GM18505 (cell line): ENCODE measurements at regions not wholly inside any gene's neighbourhood (a gene's known extent, or its start where the extent isn't known, plus 50 kb on each side); places are given as distances from the start of the nearest gene placed in this dataset.

Experiments
- ATAC-seq: cut with Tn5 transposase; IDR thresholded peaks from one replicate; pipeline ENCODE4 v1.9.1; 2021; ENCODE audit not compliant: unreplicated experiment
- POLR2A ChIP-seq: IDR thresholded peaks from 4 replicates; pipeline ENCODE4 v1.6.1; 2011; ENCODE audit warnings: borderline replicate concordance; ENCODE audit not compliant: insufficient read depth, insufficient read length; ENCODE audit errors: extremely low read depth

DNA sequence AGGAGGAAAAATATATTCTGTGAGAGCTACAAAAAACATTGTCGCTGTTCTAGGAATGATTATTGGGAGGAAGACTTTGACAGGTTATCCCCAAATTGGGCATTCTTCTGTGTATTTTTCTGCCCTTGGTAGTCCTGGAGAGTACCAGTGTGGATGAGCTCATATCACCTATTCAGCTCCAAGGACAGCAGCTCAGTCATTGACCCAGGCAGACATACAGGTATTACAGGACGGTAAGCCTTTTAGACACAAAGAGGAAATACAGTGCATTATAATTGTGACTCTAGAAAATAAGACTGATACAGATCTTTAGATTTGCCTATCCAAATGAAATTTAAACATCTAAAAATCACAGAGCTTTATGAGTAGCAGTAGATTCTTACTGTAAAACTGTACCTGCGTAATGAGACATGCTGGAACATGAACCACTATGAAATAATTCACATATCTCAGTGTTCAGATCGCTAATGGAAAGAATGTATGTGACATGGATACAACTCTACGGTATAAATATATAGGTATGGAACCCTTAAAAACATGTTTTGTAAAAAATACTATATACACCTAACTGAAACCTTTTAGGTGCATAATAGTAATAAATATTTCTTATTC is 56.0 kb downstream of the PLK2 start:
- TF ChIP-seq POLR2A = no peak
- no peak for ATAC-seq

DNA sequence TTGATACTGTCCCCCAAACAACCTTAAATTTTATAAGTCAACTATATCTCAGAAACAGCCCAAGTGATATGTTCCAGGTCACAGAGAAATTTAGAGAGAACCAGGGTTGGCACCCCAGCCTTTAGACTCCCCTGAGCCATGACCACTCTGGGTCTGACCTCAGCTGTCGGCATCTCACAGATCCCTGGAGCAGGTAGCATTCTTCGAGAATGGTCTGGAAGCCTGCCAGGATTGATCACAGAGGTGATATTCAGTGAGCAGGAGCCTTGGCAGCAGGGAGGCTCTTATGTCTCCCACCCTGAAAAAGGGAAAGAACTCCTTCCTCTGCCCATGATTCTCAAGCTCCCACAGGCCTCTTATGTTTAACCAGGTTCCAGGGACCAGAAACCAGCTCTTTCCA is 58.2 kb downstream of the PLK2 start:
- ATAC-seq = no peak
- TF ChIP-seq POLR2A = no peak

DNA sequence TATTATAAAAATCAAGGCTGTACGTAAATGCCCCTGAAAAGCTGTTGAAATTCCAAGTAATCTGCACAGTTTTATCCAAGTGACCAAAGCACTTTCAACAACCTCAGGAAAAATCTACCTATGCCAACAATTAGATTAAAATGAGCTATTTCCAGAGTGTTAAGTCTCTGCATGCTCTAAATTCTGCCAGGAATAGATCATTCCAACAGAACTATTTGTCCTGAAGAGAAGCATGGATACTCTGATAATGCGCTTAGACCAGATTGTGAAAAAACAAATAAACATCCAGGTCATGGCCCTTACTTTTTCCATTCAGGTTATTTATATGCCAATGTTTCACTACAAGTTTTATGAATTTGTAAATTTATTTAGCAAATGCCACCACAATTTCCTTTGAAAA is 59.1 kb downstream of the PLK2 start:
- TF ChIP-seq POLR2A = no peak
- ATAC-seq = no peak

DNA sequence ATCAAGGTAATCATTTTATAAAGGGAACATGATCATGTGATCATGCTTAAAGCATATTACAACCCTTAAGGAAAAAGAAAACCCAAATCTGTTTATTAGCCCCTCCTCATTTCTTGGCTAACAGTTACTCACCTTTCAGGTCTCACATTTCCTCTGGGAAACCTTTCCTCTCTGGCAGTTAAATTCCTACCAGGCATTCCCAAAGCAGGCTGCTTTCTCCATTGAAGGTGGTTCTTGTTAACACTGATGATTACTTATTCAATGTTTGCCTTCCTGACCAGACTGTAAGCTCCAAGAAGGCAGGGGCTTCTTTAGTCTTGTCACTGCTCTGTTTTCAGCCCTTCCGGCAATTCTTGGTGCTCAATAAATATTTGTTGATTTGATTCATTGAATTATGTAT is 59.9 kb downstream of the PLK2 start:
- no peak for TF ChIP-seq POLR2A
- ATAC-seq = no peak

DNA sequence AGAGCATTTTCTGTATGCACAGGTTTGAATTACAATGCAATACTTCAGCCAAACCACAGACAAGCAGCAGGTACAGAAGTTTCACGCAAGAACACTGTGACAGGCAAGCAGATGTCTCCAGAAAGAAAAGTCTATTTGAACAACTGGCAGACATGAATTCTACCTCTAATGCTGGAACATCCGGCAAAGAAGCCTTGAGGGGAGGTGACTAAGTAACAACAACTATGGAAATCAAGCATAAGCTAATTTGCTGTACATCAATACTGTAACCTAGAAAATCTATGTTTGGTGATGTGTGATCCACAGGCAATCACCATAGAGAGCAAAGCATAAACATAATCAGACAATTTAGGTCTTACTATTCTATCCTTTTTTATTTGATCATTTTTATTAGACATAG is 65.5 kb downstream of the PLK2 start:
- ATAC-seq = no peak

DNA sequence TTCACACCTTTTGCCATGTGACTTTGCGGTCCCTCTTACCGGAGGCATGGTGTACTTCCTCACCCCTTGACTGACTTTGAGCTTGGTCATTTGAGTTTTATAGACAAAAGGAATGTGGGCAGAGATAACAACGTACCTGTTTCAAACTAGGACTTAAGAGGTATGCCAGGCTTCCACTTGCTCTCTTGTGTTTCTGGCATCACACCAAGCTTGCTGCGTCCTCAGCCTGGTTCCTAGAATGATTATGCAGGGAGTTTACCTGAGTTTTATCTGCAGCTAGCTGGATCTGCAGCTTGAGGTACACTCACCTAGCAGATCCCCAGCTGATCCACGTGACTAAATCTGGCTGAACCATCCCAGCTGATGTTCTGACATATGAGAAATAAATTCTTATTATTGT is 66.2 kb downstream of the PLK2 start:
- ATAC-seq = no peak
- no peak for TF ChIP-seq POLR2A

More for the DNA sequence above, 65.5 kb downstream of the PLK2 start:
- TF ChIP-seq POLR2A = no peak

DNA sequence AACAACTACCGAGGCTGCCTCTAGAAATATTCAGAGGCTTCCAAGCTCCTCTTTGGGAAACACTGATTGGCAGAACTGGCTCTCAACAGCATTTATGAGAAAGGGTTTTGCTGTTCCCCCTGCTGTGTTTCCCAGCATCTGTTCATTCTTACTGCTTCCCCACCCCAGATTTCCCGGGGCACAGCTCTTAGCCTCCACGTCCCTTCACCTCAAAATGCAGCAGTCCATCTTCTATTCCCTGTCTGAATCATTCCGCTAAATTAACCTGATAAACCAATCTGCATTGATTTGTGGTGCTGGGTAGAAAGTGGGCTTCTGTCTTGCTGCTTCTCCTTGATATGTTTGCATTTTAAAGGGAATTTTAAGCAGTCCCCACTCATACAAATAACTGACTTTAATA is 67.4 kb downstream of the PLK2 start:
- TF ChIP-seq POLR2A = no peak
- no peak for ATAC-seq

DNA sequence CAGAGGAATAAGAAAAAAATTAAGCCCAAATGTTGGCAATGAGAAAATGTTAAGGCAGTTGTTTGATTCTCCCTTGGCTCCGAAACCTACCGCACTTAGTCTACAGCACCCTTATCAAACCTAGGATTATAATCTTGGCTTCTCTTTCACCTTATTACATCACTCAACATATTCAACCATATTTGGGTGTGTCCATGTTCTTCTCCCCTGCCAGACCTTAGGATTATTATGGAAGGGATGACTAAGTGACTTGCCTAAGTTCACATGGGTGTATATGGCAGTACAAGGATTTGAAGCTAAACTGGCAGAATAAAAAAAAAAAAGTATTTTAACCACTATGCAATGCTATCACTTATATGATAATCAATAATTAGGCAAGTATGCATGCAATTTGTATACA is 76.4 kb downstream of the PLK2 start:
- TF ChIP-seq POLR2A = no peak
- ATAC-seq = no peak

DNA sequence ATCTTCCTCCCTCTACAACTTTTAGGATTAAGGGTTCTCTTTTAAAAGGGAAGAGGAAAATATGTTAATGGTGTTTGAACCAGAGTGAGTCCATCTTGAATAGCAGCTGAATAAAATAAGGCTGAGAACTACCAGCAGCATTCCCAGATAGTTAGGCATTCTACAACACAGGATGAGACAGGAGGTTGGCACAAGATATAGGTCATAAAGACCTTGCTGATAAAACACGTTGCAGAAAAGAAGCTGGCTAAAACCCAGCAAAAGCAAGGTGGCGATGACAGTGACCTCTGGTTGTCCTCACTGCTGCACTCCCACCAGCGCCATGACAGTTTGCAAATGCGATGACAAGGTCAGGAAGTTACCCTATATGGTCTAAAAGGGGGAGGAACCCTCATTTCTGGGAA is 77.8 kb downstream of the PLK2 start:
- no peak for TF ChIP-seq POLR2A
- ATAC-seq = no peak

DNA sequence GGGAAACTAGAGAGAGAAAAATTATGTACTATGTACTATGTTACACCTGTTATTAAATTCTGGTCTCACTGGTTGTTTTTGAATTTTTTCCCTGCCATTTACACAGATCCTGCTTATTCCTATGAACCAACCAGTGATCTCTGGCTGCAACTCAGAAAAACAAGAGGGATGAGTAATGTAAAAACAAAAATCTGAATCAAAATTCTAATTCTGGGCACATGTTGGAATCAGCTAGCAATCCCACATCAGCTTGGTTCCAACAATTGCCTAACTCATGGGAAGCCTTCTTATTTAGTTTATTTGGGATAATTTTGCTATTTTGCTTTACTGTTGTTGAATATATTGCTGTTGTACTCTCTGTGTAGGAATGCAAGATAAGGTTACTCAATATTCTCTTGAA is 78.3 kb downstream of the PLK2 start:
- no peak for ATAC-seq
- TF ChIP-seq POLR2A = no peak

DNA sequence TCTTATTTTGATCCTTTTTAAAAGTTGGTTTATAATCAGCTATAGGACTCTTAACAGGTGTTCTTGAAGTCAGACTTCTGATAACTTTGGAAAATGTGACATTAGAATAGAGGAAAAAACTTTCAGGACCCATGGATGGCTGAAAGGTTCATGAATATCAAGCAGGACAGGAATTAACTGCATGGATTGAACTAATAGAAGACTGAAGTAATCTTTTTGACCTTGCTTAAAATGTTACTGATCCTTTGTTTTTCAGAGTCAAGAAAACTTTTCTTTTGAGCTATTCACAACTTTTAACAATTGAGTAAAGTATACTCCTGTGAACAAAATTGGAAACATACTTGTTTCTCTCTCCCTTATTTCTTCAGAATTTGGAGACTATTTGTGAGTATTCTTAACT is 79.2 kb downstream of the PLK2 start:
- no peak for TF ChIP-seq POLR2A
- ATAC-seq = no peak

DNA sequence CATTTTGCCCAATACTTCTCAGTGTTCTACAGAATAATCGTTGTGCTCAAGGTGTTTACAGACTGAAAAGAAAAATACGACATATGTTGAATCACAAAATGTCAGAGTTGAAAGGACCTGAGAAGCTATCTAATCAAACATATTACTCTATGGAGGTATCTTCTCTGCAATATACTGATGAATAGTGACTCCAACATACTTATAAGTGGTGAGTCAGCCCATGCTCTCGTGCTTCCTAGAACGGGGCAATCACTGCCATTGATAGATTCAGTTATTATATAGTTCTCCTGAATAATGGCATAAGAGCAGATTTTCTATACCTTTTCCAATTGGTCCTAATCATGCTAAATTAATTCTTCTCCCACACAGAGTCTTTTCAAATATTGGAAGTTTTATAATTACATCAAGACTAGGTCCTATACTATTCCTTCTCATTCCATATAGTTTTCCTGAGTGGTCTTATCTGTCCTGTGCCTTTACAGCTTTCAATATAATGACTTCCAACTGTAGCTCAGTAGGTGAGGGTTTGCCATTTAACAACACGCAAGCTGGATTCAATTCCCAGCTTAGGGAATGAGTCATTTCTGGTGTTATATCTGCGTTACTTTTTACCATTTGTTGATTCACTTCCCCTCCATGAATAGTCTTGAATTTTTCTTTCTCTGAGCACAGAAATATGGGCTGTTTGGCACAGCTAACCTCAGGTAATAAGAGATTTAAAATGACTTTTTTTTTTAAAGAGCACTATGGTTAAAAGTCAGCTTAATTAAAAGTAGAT is 81.1 kb downstream of the PLK2 start:
- TF ChIP-seq POLR2A = no peak
- no peak for ATAC-seq

DNA sequence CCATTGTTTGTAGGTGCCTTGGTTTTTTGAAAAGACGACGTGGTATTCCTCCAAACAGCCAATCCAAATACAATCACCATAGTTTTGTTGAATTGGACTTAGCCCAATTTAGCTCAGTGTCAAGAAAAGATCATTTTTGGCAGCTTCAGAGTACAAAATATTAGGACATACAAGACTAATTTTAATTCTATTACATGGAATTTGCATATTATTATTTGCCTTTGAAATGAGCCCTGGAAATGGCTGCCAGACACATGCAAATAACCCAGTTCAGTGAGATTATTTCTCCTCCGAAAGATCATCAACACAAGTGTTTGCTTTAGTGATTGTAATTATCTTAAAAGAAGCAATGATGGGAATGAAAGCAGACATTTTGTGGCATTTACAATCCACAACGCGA is 89.3 kb downstream of the PLK2 start:
- ATAC-seq = no peak

DNA sequence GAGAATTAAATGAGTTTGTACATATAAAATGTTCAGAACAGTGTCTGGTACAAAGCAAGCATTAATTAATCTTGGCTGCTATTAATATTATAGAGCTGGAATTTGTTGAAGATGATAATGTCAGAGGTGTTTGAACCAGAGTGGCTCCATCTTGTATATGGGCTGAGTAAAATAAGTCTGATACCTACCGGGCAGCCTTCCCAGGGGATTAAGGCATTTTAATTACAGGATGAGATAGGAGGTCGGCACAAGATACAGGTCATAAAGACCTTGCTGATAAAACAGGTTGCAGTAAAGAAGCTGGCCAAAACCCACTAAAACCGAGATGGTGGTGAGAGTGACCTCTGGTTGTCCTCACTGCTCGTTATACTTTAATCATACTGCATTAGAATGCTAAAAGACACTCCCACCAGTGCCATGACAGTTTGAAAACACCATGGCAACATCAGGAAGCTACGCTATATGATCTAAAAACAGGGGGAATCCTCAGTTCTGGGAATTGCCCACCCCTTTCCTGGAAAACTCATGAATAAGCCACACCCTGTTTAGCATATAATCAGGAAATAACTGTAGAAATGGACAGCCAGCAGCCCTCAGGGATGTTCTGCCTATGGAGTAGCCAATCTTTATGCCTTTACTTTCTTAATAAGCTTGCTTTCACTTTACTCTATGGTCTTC is 90.2 kb downstream of the PLK2 start:
- no peak for TF ChIP-seq POLR2A
- ATAC-seq = no peak

More for the DNA sequence above, 89.3 kb downstream of the PLK2 start:
- TF ChIP-seq POLR2A = no peak

DNA sequence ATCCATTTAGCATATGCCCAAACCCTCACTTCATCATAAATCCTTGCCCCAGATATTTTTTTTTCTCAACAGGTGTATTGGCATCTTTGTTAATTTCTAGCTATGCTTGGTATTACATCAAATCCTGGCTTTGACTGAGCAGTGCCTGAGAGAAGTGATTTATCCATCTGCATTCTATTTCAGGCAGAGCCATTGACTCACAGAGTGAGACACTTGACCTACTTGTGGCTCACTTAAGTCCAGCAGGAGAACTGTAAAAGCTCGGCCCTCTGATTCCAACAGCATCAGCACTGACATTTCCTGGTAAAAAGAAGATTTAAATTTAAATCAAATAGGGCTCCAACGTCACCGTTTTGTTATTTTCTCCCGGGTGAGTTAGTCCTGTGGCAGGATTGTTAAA is 93.4 kb downstream of the PLK2 start:
- TF ChIP-seq POLR2A = no peak
- no peak for ATAC-seq

DNA sequence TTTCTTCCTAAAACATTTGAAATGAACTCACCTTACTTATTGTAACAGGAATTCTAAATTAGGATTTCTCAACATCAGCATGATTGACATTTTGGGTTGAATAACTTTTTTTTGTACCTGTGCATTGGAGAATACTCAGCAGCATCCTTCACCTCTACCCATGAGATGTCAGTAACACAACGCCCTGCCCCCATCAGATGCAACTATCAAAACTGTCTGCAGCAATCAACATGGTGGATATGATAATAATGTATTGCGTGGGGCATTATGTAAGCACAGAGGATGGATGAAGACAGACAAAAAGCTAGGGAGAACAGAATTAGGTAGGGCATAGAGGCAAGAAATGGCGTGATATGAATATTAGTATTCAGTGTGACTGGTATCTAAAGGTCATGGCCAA is 94.1 kb downstream of the PLK2 start:
- ATAC-seq = no peak
- TF ChIP-seq POLR2A = no peak
